C4-2B (cell line): ENCODE measurements at regions not wholly inside any gene's neighbourhood (a gene's known extent, or its start where the extent isn't known, plus 50 kb on each side); places are given as distances from the start of the nearest gene placed in this dataset.

Source experiments
- H3K27ac ChIP-seq: fragments of 450-650 bp; 2 replicates; pipeline ENCODE4 v1.5.1; 2017
- CTCF ChIP-seq: fragments of 450-650 bp; conservative IDR thresholded peaks from 2 replicates; pipeline ENCODE4 v1.5.1; 2017; ENCODE audit warnings: mild to moderate bottlenecking
- ZFX ChIP-seq: fragments of 450-650 bp; IDR thresholded peaks from 2 replicates; pipeline ENCODE4 v1.6.1; 2017

GRCh38 chr6:14366872-14367271, 249.3 kb downstream of the CD83 start:
- TF ChIP-seq CTCF = no peak
- no peak for TF ChIP-seq ZFX
- no peak overlapping the region for H3K27ac ChIP-seq

GRCh38 chr6:14367296-14367695, 249.7 kb downstream of the CD83 start:
- no peak for TF ChIP-seq CTCF
- no peak overlapping the region for H3K27ac ChIP-seq

GRCh38 chr6:14369717-14370116, 252.1 kb downstream of the CD83 start:
- H3K27ac ChIP-seq = no peak overlapping the region
- no peak for TF ChIP-seq ZFX
- TF ChIP-seq CTCF = no peak

GRCh38 chr6:14371530-14371929, 254.0 kb downstream of the CD83 start:
- no peak for TF ChIP-seq CTCF
- TF ChIP-seq ZFX = no peak
- no peak overlapping the region for H3K27ac ChIP-seq

GRCh38 chr6:14372734-14373489, 255.3 kb downstream of the CD83 start:
- no peak for TF ChIP-seq ZFX
- H3K27ac ChIP-seq = no peak overlapping the region

GRCh38 chr6:14373648-14374437, 256.3 kb downstream of the CD83 start:
- no peak overlapping the region for H3K27ac ChIP-seq
- TF ChIP-seq CTCF = no peak
- no peak for TF ChIP-seq ZFX

GRCh38 chr6:14375930-14376329, 258.4 kb downstream of the CD83 start:
- no peak overlapping the region for H3K27ac ChIP-seq
- TF ChIP-seq CTCF (no peak), ZFX (no peak)
